AG04449 (cell line): ENCODE measurements at regions not wholly inside any gene's neighbourhood (a gene's known extent, or its start where the extent isn't known, plus 50 kb on each side); places are given as distances from the start of the nearest gene placed in this dataset.

Source experiments
- CTCF ChIA-PET: fragments of 350-600 bp; formaldehyde crosslinking; extraction: SDS; loops from one replicate; lab custom pipeline; 2021; ENCODE audit warnings: antibody characterized with exemption; lab: Yijun Ruan, JAX
- POLR2A ChIA-PET: fragments of 400-600, 350-600 bp; formaldehyde crosslinking; extraction: SDS; loops from one replicate; lab custom pipeline; 2020; ENCODE audit warnings: antibody characterized with exemption, inconsistent platforms; lab: Yijun Ruan, JAX
- DNase-seq: peaks from one replicate; pipeline ENCODE4 v3.0.0-alpha.2; 2010; ENCODE audit warnings: low read depth, low spot score
- H3K4me3 ChIP-seq: 2 replicates; pipeline ENCODE4 v1.5.1; 2011; ENCODE audit warnings: low read depth, mild to moderate bottlenecking, control low read depth, low read length
- CTCF ChIP-seq: IDR thresholded peaks from one replicate; pipeline ENCODE4 v1.5.1; 2011; ENCODE audit warnings: mild to moderate bottlenecking, moderate library complexity, low read length, control low read depth, inconsistent platforms; ENCODE audit not compliant: insufficient read depth; ENCODE audit errors: missing control alignments

GRCh38 chr5:28234356-28234968, 1196.1 kb upstream of the CDH9 start:
- ChIA-PET POLR2A (no interaction called here), CTCF (no interaction called here)
- H3K4me3 ChIP-seq, result no peak overlapping the region
- no peak for DNase-seq
- no peak for TF ChIP-seq CTCF

- POLR2A ChIA-PET, result no interaction called here
- TF ChIP-seq CTCF, result no peak
- CTCF ChIA-PET, result no interaction called here
- H3K4me3 ChIP-seq, result no peak overlapping the region
- no peak for DNase-seq
Measured at GRCh38 chr5:28226407-28226806, 1188.0 kb upstream of the CDH9 start.

GRCh38 chr5:28219539-28219938, 1181.2 kb upstream of the CDH9 start:
- ChIA-PET POLR2A (no interaction called here), CTCF (no interaction called here)
- DNase-seq, result no peak
- TF ChIP-seq CTCF, result no peak
- H3K4me3 ChIP-seq, result no peak overlapping the region

- POLR2A ChIA-PET, result no interaction called here
Measured at GRCh38 chr5:28217695-28218094, 1179.3 kb upstream of the CDH9 start.

GRCh38 chr5:28216939-28217360, 1178.6 kb upstream of the CDH9 start:
- H3K4me3 ChIP-seq, result no peak overlapping the region
- TF ChIP-seq CTCF, result no peak
- CTCF ChIA-PET, result no interaction called here
- POLR2A ChIA-PET, result no interaction called here
- DNase-seq, result no peak

More at GRCh38 chr5:28217695-28218094, 1179.3 kb upstream of the CDH9 start:
- CTCF ChIA-PET, result no interaction called here
- TF ChIP-seq CTCF, result no peak
- H3K4me3 ChIP-seq, result no peak overlapping the region
- DNase-seq, result no peak

GRCh38 chr5:28215091-28215490, 1176.7 kb upstream of the CDH9 start:
- POLR2A ChIA-PET, result no interaction called here
- DNase-seq, result no peak
- CTCF ChIA-PET, result interaction anchor here (1.3 kb wide), 1 partner anchor 12 kb away, joined by 3 read pairs; no protein-coding TSS in a partner anchor

More at GRCh38 chr5:28215091-28215490, 1176.7 kb upstream of the CDH9 start:
- H3K4me3 ChIP-seq, result no peak overlapping the region
- no peak for TF ChIP-seq CTCF
